Naive thymus-derived CD8-positive, alpha-beta T cell (primary cell): ENCODE measurements at regions not wholly inside any gene's neighbourhood (a gene's known extent, or its start where the extent isn't known, plus 50 kb on each side); places are given as distances from the start of the nearest gene placed in this dataset.
A peak's percentile ranks its signal among the peaks of the same experiment; 100 is the strongest.

Experiments used
- ATAC-seq, 2 donors: fragments of 150-1000 bp; cut with Tn5 transposase in 1 of 2; sonication (Bioruptor Pico), chemical (Tn5 transposase) in 1 of 2; 1 replicate in 1 of 2; 2 replicates in 1 of 2; pipeline ENCODE4 v1.10.0; 2021; ENCODE audit warnings: mild to moderate bottlenecking in 2 of 2, moderate library complexity in 2 of 2
- POLR2A ChIA-PET: fragments of 350-600 bp; sonication (Branson Sonifier 250); formaldehyde crosslinking; loops from one replicate; lab custom pipeline; 2021; ENCODE audit warnings: antibody characterized with exemption; lab: Charles Lee
- DNase-seq, 10 donors: peaks; one replicate each; pipeline versions ENCODE4 v3.0.0 to v3.0.0-alpha.2; 2020 to 2022
- H3K27ac Mint-ChIP-seq, 10 donors: one replicate each; pipeline ENCODE4 v1.8.0; 2020 to 2022; ENCODE audit warnings: mild to moderate bottlenecking in 10 of 10, mixed read lengths in 10 of 10, moderate library complexity in 4 of 10, inconsistent platforms in 1 of 10
- H3K27me3 Mint-ChIP-seq, 5 donors: one replicate each; pipeline ENCODE4 v1.8.0; 2021 to 2022; ENCODE audit warnings: mixed read lengths in 5 of 5
- H3K36me3 Mint-ChIP-seq, 3 donors: one replicate each; pipeline ENCODE4 v1.8.0; 2020 to 2022; ENCODE audit warnings: mixed read lengths in 3 of 3, mild to moderate bottlenecking in 2 of 3, inconsistent platforms in 1 of 3
- H3K4me1 Mint-ChIP-seq, 4 donors: one replicate each; pipeline ENCODE4 v1.8.0; 2021 to 2022; ENCODE audit warnings: mixed read lengths in 4 of 4
- H3K4me3 Mint-ChIP-seq, 10 donors: one replicate each; pipeline ENCODE4 v1.8.0; 2020 to 2022; ENCODE audit warnings: mild to moderate bottlenecking in 10 of 10, mixed read lengths in 10 of 10, moderate library complexity in 6 of 10, inconsistent platforms in 1 of 10
- H3K9me3 Mint-ChIP-seq, 9 donors: one replicate each; pipeline ENCODE4 v1.8.0; 2020 to 2022; ENCODE audit warnings: mixed read lengths in 9 of 9, mild to moderate bottlenecking in 3 of 9, inconsistent platforms in 1 of 9, moderate library complexity in 1 of 9

DNA sequence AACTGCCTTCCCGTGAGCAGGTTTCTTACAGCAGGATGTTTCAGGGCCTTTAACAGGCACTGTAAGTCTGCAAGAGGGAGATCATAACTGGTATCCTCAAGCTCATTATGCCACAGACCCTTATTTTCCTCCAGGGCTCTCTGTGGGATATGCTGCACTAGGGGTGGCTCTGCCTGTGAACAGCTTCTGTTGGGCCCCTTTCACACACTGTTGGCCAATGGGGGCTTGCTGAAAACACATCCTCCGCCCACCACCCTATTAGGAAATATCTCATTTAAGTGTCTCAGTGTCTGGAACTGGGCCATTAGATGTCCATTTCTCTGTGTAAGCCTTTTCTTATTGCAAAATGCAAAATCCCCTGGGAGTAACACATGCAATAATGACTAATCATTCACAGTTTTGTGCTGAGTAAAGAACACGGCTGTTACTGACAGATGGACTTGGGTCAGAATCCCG is 414.3 kb upstream of the HS6ST1 start:
- no peak overlapping the region for H3K4me3 Mint-ChIP-seq
- DNase-seq (no peak), ATAC-seq (no peak)
- peaks cover 3 to 19% (median 13%) of the 10 kb centered on the region in 4 donors for H3K4me1 Mint-ChIP-seq
- H3K27me3 Mint-ChIP-seq: peaks cover 6 to 38% (median 23%) of the 10 kb centered on the region in 5 donors
- POLR2A ChIA-PET: no interaction called here
- H3K27ac Mint-ChIP-seq: no peak overlapping the region
- H3K36me3 Mint-ChIP-seq: peaks cover 0 to 13% (median 0%) of the 10 kb centered on the region in 3 donors
- H3K9me3 Mint-ChIP-seq: peaks cover 2 to 16% (median 9%) of the 10 kb centered on the region in 9 donors

DNA sequence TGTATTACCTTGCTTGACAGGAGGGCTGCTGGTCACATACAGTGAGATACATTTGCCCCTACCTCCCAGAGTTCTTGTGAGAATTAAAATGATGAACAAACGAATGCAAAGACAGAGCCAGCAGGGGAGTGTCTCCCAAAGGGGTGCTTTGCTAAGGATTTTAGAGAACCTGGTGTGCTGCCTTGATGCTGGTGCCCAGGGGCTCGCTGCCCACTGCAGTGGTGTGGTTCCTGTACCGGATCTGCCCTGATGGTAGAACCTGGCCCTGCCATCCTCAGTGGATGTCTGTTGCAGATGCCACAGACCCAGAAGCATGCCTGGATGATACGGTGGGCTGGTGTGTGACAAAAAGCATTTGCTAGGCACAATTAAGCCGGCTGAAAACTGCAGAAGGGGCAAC is 414.8 kb upstream of the HS6ST1 start:
- POLR2A ChIA-PET: no interaction called here
- Mint-ChIP-seq H3K36me3 (peaks cover 0 to 9% (median 0%) of the 10 kb centered on the region in 3 donors), H3K4me3 (no peak overlapping the region), H3K27me3 (peaks cover 6 to 38% (median 23%) of the 10 kb centered on the region in 5 donors), H3K4me1 (peaks cover 3 to 19% (median 12%) of the 10 kb centered on the region in 4 donors), H3K27ac (peak overlapping the region in 1 of 10 donors; percentile 11), H3K9me3 (peaks cover 2 to 11% (median 5%) of the 10 kb centered on the region in 9 donors)
- DNase-seq: no peak
- ATAC-seq: no peak

DNA sequence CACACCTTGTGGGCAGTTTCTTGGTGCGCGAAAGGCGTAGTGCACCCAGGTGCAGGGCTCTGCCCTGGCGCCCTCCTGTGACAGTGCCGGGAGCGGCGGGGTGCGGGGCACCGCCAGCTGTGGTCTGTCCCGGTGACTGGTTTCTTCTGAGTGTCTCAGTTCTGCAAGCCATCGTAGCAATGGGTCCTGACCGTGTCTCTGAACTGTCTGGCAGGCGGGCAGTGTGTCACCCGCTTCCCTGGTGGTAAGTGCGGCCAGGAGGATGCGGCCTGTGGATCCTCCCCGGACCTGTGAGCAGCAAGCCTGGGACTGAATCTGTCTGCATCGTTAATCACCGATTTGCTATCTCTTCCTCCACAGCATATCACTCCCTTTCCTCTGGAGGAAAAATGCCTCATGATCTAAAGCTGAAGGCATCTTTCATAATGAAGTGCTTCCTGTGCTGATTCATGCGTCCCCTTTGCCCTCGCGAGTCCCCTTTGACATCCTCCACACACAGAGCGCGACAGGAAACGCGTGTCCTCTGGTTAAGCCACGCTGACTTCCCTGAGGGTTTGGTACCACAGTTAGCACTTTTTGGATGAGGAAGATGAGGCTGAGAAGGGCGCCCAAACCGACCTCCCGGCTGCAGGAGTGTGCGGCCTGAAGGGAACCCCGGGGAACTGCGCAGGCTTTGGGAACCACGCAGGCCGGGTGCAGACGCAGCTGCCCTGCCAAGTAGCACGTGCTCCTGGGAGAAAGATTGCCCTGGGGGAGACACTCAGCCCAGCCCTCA is 416.0 kb upstream of the HS6ST1 start:
- peak overlapping the region in 5 of 10 donors; percentile 3 to 50 (median 18) for H3K4me3 Mint-ChIP-seq
- DNase-seq (no peak), ATAC-seq (no peak)

DNA sequence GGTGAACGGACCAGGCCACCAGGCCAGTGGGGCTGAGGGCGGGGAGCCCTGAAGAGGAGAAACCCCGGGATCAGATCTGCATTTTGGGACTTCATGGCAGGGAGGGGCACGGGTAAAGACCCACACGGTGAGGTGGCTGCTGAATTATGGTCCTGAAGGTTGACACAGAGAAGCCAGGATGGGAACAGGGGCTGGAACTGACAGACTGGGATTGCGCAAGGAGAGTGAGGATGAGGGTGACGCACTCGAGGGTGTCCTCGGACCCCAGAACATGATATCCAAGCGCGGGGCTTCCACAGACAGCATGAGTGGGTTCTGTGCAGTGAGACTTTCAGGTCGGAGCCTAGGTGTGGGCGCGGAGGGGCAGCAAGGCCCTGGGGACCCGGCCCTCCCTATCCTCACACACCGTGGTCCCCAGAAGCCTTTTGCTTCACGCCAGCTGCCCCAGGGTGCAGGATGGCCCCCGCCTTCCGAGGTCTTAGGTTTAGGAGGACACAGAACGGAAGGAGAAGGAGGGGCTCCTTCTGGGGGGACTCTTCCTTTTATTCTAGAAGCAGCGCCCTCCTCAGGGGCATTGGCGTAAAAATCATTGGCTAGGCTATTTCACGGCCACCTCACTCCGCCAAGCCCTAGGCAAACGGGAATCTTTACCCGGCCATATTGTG is 416.8 kb upstream of the HS6ST1 start:
- Mint-ChIP-seq H3K4me3 (peak overlapping the region in 3 of 10 donors; percentile 10 to 18 (median 14)), H3K36me3 (no peaks in the 10 kb centered on the region), H3K4me1 (peaks cover 3 to 19% (median 12%) of the 10 kb centered on the region in 4 donors), H3K27me3 (peaks cover 5 to 40% (median 22%) of the 10 kb centered on the region in 5 donors), H3K27ac (peak overlapping the region in 1 of 10 donors; percentile 46), H3K9me3 (no peaks in the 10 kb centered on the region)
- ATAC-seq (no peak), DNase-seq (no peak)
- POLR2A ChIA-PET: no interaction called here

More for the DNA sequence above, 416.0 kb upstream of the HS6ST1 start:
- no peaks in the 10 kb centered on the region for H3K9me3 Mint-ChIP-seq
- peaks cover 3 to 19% (median 12%) of the 10 kb centered on the region in 4 donors for H3K4me1 Mint-ChIP-seq
- peak overlapping the region in 2 of 10 donors; percentile 18 to 46 for H3K27ac Mint-ChIP-seq
- H3K27me3 Mint-ChIP-seq: peaks cover 5 to 40% (median 23%) of the 10 kb centered on the region in 5 donors
- H3K36me3 Mint-ChIP-seq: no peaks in the 10 kb centered on the region
- POLR2A ChIA-PET: no interaction called here

DNA sequence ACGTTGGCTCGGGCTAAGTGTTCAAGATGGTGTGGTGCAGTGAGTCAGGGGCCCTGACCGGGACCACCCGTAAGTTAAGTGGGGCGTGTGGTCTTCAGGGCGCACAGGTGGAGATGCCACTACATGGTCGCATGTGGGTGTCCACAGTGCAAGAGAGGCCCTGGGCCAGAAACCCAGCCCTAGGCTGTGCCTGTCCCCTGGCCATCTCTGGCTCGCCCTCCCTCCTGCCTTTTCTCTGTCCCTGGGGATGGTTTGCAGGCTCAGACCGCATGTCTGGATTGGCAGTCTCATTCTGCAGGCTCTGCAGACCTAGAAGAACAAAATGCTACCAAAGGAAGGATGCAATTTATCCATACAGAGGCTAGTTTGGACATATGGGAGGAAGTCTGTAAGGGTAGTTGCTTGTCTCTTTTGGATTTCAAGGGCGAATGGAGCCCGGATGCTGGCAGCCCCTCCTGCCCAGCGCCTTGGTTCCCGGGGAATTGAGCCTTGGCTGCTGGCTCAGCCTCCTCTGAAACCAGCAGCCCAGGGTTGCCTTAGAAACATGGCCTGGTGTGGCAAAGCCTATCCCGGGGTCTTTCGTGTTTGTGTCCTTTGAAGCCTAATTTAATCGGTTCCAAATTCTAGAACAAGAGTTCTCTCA is 417.5 kb upstream of the HS6ST1 start:
- peaks cover 3 to 19% (median 12%) of the 10 kb centered on the region in 4 donors for H3K4me1 Mint-ChIP-seq
- H3K36me3 Mint-ChIP-seq: no peaks in the 10 kb centered on the region
- H3K27ac Mint-ChIP-seq: no peak overlapping the region
- H3K9me3 Mint-ChIP-seq: no peaks in the 10 kb centered on the region
- H3K4me3 Mint-ChIP-seq: peak overlapping the region in 4 of 10 donors; percentile 48 to 68 (median 58)
- POLR2A ChIA-PET: no interaction called here
- ATAC-seq: no peak
- DNase-seq: no peak
- peaks cover 5 to 37% (median 23%) of the 10 kb centered on the region in 5 donors for H3K27me3 Mint-ChIP-seq

DNA sequence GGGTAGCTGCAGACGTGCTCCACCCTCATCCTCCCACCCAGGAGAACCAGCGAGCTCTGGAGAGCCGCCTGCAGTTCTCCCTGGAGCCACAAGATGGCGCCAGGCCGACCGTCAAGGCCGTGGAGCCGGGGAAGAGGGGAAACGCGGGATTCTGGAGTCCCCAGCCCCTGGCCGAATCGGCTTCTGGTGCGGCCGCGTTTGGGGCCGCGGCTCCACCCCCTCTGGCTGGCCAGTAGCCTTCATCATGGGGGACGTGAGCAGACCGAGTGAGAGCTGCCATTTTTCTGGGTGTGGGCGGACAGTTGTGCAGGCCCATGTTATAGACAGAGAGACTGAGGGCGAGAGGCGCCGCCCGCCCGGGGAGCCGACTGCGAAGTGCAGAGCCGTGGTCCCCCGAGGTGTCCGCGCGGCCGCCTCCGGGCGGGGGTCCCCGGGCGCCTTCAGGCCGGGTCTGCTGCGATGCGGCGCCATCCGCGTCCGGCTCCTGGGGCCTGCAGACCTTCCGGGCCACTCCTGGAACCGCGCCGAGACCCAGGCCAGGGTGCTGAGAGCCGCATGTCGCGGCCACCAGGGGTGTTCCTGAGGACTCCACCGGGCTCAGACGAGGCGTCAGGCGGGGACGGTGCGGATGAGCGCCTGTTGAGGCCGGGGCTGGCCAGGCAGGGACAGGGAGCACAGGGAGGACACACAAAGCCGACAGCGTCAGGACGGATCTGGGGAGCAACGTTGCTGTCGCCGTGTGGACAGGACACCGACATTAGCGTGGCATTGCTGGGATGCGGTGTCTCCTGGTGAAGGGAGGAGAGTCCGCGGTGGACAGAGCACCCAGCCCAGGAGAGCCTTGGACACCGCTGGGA is 418.2 kb upstream of the HS6ST1 start:
- ATAC-seq: no peak
- DNase-seq: peak in 8 of 10 donors; percentile 16 to 56 (median 36)
- no peak overlapping the region for H3K27ac Mint-ChIP-seq
- H3K27me3 Mint-ChIP-seq: peaks cover 5 to 36% (median 18%) of the 10 kb centered on the region in 5 donors
- H3K9me3 Mint-ChIP-seq: no peaks in the 10 kb centered on the region
- H3K4me3 Mint-ChIP-seq: peak overlapping the region in 5 of 10 donors; percentile 48 to 68 (median 53)
- no peaks in the 10 kb centered on the region for H3K36me3 Mint-ChIP-seq
- H3K4me1 Mint-ChIP-seq: peaks cover 3 to 19% (median 12%) of the 10 kb centered on the region in 4 donors
- POLR2A ChIA-PET: no interaction called here

DNA sequence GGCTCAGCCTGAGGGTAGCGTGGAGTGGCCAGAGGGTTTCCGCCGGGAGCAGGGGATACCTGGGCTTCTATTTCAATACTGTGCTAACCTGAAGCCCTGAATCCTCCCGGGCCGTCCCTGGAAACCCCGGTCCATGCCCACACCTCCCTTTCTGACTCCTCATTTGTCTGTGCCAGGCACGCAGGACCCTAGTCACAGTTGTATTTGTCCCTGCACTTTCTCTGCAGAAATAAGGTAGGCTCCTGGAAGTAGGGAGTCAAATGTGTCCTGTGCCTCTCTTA is 418.8 kb upstream of the HS6ST1 start:
- Mint-ChIP-seq H3K27ac (no peak overlapping the region), H3K9me3 (no peaks in the 10 kb centered on the region), H3K4me3 (no peak overlapping the region), H3K27me3 (peaks cover 5 to 36% (median 16%) of the 10 kb centered on the region in 5 donors), H3K36me3 (no peaks in the 10 kb centered on the region), H3K4me1 (peaks cover 3 to 19% (median 12%) of the 10 kb centered on the region in 4 donors)
- POLR2A ChIA-PET: no interaction called here
- DNase-seq: no peak
- no peak for ATAC-seq

DNA sequence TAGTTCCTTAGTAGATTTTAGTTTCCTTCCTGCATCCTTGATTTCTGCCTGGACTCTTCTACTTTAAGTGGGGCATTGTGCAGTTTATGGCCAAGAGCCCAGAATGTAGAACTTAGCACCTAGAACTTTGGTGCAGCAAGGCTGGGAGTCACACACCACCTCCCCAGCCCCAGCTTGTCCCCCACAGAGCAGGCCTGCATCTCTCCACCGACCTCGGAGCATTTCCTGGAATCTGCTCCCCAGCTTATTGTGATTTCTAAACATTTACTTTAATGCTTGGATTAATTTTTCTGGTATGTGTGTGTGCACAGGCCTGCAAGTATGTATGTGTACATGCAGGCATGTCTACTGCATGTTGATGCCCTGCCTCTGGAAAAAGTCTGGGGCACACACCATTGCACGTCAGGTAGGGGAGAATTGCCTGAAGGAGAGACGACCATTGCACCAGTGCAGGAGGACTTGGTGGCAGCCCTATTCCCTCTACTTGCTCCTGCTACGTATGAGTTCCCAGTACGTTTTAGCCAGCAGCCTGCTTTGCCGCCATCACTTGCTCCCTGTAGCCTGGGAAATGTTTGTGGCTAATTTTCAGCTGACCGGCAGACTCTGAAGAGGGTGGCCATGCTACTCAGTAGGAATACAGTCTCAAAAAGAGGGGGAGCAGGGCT is 419.9 kb upstream of the HS6ST1 start:
- H3K27ac Mint-ChIP-seq: no peak overlapping the region
- peaks cover 4 to 31% (median 14%) of the 10 kb centered on the region in 5 donors for H3K27me3 Mint-ChIP-seq
- no peaks in the 10 kb centered on the region for H3K36me3 Mint-ChIP-seq
- H3K4me3 Mint-ChIP-seq: no peak overlapping the region
- H3K4me1 Mint-ChIP-seq: peaks cover 3 to 19% (median 12%) of the 10 kb centered on the region in 4 donors
- DNase-seq (no peak), ATAC-seq (no peak)
- POLR2A ChIA-PET: no interaction called here
- H3K9me3 Mint-ChIP-seq: no peaks in the 10 kb centered on the region

DNA sequence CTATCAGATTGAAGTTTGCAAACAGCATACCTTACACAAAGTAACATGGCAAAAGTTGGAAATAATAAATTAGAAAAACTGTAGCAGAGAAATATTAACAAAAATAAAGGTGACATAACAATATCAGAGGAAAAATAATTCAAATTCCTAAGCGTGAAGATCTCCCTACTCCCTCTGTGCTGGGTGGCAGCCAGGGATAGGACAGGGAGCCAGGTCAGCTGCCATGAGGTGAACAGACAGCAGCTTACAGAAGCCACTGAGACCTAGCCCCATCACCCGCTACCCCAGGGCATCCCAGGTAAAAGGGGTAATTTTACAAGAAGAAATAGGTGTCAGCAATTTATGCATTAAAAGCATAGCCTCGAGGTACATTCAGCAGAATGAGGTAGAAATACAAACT is 423.8 kb upstream of the HS6ST1 start:
- Mint-ChIP-seq H3K27ac (no peak overlapping the region), H3K27me3 (peaks cover 0 to 8% (median 3%) of the 10 kb centered on the region in 5 donors), H3K4me1 (no peaks in the 10 kb centered on the region), H3K36me3 (no peaks in the 10 kb centered on the region), H3K4me3 (no peak overlapping the region), H3K9me3 (peaks cover 0 to 1% (median 0%) of the 10 kb centered on the region in 9 donors)
- POLR2A ChIA-PET: no interaction called here
- no peak for DNase-seq
- ATAC-seq: no peak

DNA sequence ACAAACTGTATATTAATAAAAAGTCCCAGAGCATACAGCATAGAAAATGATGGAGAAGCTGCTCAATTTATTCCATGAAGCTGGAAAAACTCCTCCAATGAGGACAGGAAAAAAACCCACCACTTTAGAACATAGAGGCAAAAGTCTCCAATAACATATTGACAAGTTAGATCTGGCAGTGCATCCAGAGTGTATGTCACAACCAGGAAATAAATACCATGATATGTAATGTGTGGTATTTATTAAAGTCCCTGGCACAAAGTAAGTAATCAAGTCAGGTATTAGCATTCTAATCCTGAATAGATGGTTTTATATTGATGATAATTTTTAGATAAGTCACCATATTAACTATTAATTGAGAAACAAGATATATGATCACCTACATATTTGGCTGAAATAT is 427.3 kb upstream of the HS6ST1 start:
- Mint-ChIP-seq H3K4me1 (no peaks in the 10 kb centered on the region), H3K9me3 (peaks cover 0 to 1% (median 0%) of the 10 kb centered on the region in 9 donors), H3K27ac (no peak overlapping the region), H3K27me3 (peaks cover 0 to 8% (median 0%) of the 10 kb centered on the region in 5 donors), H3K36me3 (no peaks in the 10 kb centered on the region), H3K4me3 (no peak overlapping the region)
- DNase-seq (no peak), ATAC-seq (no peak)
- POLR2A ChIA-PET: no interaction called here

DNA sequence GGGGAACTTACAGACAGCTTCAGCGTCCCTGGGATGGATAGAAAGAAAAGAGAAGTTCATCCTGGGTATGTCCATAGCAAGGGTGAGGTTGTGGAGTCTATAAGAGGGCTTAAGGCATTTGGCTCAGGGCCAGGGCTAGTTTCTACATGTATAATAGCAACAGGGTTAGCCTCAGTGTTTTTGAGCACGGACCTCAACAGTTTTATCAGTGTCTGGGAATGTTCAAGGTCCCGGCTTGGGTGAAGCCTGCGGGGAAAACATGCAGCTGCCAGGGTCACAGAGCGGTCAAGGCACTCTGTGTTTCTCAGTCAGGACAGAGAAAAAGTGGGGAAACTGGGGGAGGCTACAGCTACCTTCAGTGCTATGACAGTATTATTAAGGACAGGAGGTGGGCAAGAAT is 427.7 kb upstream of the HS6ST1 start:
- no peak for DNase-seq
- H3K36me3 Mint-ChIP-seq: no peaks in the 10 kb centered on the region
- ATAC-seq: no peak

DNA sequence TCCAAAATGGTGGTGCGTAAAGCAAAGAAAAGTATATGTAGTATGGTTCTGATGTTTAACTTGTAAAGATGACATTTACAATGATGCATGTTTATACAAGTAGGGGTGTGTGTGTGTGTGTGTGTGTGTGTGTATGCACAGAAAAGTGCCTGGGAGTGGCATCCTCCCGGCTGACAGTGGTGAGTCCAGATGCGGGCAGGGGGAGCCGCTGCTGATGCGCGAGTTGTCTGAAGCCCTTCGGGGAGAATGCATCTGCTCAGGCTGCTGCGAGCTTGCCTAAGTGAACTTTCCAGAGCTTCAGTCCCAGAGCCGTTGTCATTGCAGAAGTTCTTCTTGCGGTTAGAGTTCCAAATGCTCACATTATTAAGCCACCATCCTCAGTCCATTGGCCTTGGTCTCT is 429.7 kb upstream of the HS6ST1 start:
- H3K9me3 Mint-ChIP-seq: peaks cover 0 to 1% (median 0%) of the 10 kb centered on the region in 9 donors
- peaks cover 0 to 7% (median 0%) of the 10 kb centered on the region in 4 donors for H3K4me1 Mint-ChIP-seq
- H3K27me3 Mint-ChIP-seq: peaks cover 0 to 12% (median 5%) of the 10 kb centered on the region in 5 donors
- DNase-seq (no peak), ATAC-seq (no peak)
- H3K36me3 Mint-ChIP-seq: no peaks in the 10 kb centered on the region
- POLR2A ChIA-PET: no interaction called here
- no peak overlapping the region for H3K27ac Mint-ChIP-seq
- H3K4me3 Mint-ChIP-seq: no peak overlapping the region

More for the DNA sequence above, 427.7 kb upstream of the HS6ST1 start:
- H3K4me3 Mint-ChIP-seq: no peak overlapping the region
- H3K9me3 Mint-ChIP-seq: peaks cover 0 to 1% (median 0%) of the 10 kb centered on the region in 9 donors
- POLR2A ChIA-PET: no interaction called here
- peaks cover 0 to 8% (median 0%) of the 10 kb centered on the region in 5 donors for H3K27me3 Mint-ChIP-seq
- no peaks in the 10 kb centered on the region for H3K4me1 Mint-ChIP-seq
- no peak overlapping the region for H3K27ac Mint-ChIP-seq
